NCI-H1417 (cell line): ENCODE measurements at regions not wholly inside any gene's neighbourhood (a gene's known extent, or its start where the extent isn't known, plus 50 kb on each side); places are given as distances from the start of the nearest gene placed in this dataset.
"Not testable (repeated sequence)": the region's sequence is repeated elsewhere in the genome, so short reads cannot be mapped to it uniquely, and the experiment has no call there.

Source experiments
- DNase-seq, 3 experiments: peaks; one replicate each; lab custom pipeline; 2025; lab: John Stamatoyannopoulos, UW

DNA sequence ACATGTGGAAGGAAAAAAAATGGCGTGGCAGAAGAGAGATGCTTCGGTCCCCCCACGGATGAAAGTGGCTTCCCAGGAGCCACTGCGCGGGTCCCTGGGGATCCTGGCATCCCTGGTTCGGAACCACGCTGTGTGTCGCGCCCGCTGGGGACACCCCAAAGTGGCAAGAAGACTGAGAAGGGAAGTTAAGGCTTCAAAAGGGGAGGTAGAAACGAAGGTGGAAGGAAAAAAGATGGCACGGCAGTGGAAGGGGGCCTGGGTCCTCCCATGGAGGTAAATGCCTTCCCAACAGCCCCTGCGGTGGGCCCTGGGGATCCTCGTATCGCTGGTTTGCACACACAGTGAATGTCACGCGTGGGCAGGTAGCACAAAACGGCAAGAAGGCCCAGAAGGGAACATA is 281.7 kb downstream of the ALG10 start:
- DNase-seq: no peak

DNA sequence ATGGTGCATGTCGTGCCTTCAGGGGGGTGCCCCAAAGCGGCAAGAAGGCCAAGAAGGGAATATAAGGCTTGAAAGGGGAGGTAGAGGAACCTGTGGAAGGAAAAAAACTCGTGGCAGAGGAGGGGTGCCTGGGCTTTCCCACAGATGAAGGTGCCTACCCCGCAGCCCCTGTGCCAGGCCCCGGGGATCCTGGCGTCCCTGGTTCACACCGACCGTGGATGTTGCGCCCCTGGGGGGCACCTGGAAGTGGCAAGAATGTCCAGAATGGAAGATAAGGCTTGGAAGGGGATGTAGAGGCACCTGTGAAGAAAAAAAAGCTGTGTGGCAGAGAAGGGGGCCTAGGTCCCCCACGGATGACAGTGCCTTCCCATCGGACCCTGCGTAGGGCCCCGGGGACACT is 282.2 kb downstream of the ALG10 start:
- DNase-seq: no peak

GRCh38 chr12:34305176-34305575 is 282.9 kb downstream of the ALG10 start:
- DNase-seq: no peak

DNA sequence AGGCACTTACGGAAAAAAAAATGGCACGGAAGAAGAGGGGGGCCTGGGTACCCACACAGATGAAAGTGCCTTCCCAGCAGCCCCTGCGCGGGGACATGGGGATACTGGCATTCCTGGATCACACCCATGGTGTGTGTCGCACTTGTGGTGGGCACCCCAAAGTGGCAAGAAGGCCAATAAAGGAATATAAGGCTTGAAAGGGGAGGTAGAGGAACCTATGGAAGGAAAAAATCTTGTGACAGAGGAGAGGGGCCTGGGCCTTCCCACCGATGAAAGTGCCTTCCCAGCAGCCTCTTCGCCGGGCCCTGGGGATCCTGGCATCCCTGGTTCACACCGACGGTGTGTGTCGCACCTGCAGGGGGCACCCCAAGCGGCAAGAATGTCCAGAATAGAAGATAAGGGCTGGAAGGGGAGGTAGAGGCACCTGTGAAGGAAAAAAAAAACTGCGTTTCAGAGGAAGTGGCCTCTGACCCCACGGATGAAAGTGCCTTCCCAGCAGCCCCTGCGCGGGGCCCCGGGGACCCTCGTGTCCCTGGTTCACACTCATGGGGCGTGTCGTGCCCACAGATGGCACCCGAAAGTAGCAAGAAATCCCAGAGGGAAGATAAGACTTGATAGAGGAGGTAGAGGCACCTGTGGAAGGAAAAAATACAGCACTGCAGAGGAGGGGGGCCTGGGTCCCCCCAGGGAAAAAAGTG is 284.0 kb downstream of the ALG10 start:
- no peak for DNase-seq

DNA sequence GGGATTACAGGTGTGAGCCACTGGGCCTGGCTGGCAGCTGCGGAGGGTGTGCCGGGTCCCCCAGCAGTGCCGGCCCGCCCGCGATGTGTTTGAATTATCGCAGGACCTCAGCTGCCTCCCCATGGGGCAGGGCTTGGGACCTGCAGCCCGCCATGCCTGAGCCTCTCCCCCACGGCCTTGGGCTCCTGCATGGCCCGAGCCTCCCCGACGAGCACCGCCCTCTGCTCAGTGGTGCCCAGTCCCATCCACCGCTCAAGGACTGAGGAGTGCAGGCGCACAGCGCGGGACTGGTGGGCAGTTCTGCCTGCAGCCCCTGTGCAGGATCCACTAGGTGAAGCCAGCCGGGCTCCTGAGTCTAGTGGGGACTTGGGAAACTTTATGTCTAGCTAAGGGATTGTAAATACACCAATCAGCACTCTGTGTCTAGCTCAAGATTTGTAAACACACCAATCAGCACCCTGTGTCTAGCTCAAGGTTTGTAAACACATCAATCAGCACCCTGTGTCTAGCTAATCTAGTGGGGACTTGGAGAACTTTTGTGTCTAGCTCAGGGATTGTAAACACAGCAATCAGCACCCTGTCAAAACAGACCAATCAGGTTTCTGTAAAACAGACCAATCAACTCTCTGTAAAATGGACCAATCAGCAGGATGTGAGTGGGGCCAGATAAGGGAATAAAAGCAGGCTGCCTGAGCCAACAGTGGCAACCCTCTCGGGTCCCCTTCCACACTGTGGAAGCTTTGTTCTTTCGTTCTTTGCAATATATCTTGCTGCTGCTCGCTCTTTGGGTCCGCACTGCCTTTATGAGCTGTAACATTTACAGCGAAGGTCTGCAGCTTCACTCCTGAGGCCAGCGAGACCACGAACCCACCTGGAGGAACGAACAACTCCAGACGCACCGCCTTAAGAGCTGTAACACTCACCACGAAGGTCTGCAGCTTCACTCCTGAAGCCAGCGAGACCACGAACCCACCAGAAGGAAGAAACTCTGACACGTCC is 287.8 kb downstream of the ALG10 start:
- DNase-seq: not testable (repeated sequence)

DNA sequence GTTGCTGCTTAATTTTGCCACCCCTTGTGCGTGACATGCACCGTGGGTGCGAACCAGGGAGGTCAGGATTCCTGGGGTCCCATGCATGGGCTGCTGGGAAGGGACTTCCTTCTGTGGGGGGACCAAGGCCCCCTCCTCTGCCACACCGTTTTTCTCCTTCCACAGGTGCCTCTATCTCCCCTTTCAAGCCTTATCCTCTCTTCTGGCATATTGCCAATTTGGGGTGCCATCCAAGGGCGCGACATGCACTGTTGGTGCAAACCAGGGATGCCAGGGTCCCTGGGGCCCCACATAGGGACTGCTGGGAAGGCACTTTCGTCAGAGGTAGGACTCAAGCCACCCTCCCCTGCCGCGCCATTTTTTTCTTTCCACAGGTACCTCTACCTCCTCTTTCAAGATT is 289.0 kb downstream of the ALG10 start:
- no peak for DNase-seq

DNA sequence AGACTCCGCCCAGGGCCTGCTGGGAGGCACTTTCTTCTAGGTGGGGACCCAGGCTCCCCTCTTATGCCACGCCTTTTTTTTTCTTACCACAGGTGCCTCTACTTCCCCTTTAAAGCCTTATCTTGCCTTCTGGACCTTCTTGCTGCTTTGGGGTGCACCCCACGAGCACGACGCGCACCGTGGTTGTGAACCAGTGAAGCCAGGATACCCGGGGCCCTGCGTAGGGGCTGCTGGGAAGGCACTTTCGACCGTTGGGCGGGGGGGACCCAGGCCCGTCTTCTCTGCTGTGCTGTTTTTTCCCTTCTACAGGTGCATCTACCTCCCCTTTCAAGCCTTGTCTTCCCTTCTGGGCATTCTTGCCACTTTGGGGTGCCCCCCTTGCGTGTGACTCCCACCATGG is 305.4 kb downstream of the ALG10 start:
- no peak for DNase-seq

- no peak for DNase-seq
These were observed 311.0 kb downstream of the ALG10 start for GRCh38 chr12:34333337-34333736.

- DNase-seq: no peak
These were observed 312.2 kb downstream of the ALG10 start for GRCh38 chr12:34334538-34334937.

DNA sequence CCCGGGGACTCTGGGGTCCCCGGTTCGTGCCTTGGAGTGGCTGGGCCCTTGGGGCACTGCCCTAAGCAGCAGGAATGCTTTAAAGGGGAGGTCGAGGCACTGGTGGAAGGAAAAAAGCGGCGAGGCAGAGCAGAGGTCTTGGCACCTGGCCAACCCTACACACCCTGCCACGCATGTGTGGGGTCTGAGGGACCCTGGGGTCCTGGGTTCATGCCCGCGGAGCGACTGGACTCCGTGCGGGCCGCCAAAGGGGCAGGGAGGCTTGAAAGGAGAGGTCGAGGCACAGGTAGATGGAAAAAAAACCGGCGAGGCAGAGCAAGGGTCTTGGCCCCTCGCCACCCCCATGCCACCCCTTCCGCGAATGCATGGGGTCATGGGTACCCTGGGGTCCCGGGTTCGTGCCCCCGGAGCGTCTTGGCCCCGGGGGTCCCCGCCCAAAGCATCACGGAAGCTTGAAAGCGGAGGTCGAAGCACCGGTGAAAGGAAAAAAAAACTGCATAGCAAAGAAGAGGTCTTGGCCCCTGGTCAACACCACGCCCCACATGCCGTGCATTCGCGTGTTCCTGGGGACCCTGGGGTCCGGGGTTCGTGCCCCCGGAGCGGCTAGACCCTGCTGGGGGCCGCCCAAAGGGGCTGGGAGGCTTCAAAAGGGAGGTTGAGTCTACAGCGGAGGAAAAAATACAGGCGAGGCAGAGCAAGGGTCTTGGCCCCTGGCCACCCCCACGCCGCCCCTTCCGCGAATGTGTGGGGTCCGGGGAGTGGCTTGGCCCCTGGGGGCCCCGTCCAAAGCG is 312.9 kb downstream of the ALG10 start:
- no peak for DNase-seq

DNA sequence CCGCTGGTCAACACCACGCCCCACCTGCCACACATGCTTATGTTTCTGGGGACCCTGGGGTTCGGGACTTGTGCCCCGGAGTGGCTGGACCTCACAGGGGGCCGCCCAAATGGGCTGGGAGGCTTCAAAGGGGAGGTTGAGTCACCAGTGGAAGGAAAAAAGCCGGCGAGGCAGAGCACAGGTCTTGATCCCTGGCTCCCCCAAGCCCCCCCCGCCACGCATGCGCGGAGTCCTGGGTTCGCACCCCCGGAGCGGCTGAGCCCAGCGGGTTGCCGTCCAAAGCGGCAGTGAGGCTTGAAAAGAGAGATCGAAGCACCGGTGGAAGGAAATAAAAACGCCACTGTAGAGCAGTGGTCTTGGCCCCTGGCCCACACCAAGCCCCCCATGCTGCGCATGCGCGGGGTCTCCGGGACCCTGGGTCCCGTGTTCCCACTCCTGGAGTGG is 313.5 kb downstream of the ALG10 start:
- DNase-seq: no peak

DNA sequence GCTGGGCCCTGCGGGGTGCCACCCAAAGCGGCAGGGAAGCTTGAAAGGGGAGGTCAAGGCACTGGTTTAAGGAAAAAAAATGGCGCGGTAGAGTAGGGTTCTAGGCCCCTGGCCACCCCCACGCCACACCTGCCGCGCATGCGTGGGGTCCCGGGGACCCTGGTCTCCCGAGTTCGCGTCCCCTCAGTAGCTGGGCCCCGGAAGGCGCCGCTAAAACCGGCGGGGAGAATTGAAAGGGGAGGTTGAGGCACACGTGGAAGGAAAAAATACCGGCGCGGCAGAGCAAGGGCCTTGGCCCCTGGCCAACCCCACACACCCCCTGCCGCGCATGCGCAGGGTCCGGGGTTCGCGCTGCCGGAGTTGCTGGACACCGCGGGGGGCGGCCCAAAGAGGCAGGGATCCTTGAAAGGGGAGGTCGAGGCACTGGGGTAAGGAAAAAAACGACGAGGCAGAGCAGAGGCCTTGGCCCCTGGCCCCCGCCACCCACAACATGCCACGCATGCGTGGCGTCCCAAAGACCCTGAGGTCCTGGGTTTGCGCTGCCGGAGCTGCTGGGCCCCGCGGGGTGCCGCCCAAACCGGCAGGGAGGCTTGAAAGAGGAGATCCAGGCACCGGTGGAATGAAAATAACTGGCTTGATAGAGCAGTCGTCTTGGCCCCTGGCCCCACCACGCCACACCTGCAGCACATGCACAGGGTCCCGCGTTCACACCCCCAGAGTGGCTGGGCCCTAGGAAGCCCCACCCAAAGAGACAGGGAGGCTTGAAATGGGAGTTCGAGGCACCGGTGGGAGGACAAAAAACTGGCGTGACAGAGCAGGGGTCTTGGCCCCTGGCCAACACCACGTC is 314.5 kb downstream of the ALG10 start:
- no peak for DNase-seq

- DNase-seq: no peak
These were observed 316.5 kb downstream of the ALG10 start for GRCh38 chr12:34338751-34339150.

DNA sequence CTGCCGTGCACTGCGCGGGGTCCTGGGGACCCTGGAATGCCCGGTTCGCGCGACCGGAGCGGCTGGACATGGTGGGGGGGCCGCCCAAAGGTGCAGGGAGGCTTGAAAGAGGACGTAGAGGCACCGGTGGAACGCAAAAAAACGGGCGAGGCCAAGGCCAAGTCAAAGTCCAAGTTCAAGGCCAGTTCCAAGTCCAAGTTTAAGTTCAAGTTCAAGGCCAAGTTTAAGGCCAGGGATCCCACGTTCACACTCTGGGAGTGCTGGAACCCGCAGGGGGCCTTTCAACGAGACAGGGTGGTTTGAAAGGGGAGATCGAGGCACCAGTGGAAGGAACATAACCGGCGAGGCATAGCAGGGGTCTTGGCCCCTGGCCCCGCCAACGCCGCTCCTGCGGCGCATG is 317.6 kb downstream of the ALG10 start:
- DNase-seq: no peak

- no peak for DNase-seq
These were observed 318.5 kb downstream of the ALG10 start for GRCh38 chr12:34340534-34341361.

GRCh38 chr12:34341362-34341733 is 319.1 kb downstream of the ALG10 start:
- no peak for DNase-seq

GRCh38 chr12:34342048-34342447 is 319.8 kb downstream of the ALG10 start:
- DNase-seq: no peak

- DNase-seq: no peak
These were observed 321.0 kb downstream of the ALG10 start for GRCh38 chr12:34343345-34343744.

DNA sequence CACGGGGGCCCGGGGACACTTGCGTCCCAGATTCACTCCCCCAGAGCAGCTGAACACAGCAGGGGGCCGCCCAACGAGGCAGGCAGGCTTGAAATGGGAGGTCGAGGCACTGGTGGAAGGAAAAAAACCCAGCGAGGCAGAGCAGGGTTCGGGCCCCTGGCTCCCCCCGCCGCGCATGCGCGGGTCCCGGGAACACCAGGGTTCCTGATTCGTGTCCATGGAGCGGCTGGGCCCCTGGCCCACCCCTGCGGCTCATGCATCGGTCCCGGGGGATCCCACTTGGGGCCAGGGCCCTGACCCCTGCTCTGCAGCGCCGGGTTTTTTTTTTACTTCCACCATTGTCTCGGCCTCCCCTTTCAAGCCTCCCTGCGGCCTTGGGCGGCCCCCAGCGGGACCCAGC is 321.5 kb downstream of the ALG10 start:
- DNase-seq: no peak

DNA sequence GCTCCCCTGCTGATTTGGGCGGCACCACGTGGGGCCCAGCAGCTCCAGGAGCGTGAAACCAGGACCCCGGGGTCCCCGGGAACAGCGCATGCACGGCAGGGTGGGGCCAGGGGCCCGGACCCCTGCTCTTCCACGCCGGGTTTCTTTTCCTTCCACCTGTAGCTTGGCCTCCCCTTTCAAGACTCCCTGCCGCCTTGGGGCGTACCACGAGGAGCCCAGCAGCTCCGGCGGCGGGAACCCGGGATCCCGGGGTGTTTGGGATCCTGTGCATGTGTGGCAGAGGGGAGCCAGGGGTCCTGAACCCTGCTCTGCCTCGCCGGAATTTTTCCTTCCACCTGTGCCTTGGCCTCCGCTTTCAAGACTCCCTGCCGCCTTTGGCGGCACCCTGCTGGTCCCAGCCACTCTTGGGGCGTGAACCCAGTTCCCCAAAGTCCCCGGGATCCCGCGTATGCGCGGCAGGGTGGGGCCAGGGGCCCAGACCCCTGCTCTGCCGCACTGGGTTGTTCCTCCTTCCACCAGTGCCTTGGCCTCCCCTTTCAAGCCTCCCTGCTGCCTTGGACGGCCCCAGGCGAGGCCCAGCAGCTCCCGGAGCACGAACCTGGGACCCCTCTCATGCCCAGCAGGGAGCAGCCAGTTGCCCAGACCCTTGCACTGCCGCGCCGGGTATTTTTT is 322.7 kb downstream of the ALG10 start:
- no peak for DNase-seq
